ENCODE measurements at regions not wholly inside any gene's neighbourhood (a gene's known extent, or its start where the extent isn't known, plus 50 kb on each side); places are given as distances from the start of the nearest gene placed in this dataset.

- DNase-seq (ENCODE audit: low read depth): peak; percentile 25
- no peak for TF ChIP-seq CTCF (conservative IDR thresholded peaks at IDR 0.05; ENCODE audit: control insufficient read depth, insufficient read depth, low read depth, low read length)
- no peak overlapping the region for H3K4me3 ChIP-seq (ENCODE audit: control insufficient read depth, low read depth, low read length)
Observed at GRCh38 chr18:46407486-46408166, 249.4 kb downstream of the LOXHD1 start.

GRCh38 chr18:46408334-46408987, 248.6 kb downstream of the LOXHD1 start:
- TF ChIP-seq CTCF (conservative IDR thresholded peaks at IDR 0.05; ENCODE audit: control insufficient read depth, insufficient read depth, low read depth, low read length): no peak
- H3K4me3 ChIP-seq (ENCODE audit: control insufficient read depth, low read depth, low read length): no peak overlapping the region
- no peak for DNase-seq (ENCODE audit: low read depth)

- H3K4me3 ChIP-seq (ENCODE audit: control insufficient read depth, low read depth, low read length): no peak overlapping the region
- DNase-seq (ENCODE audit: low read depth): no peak
- no peak for TF ChIP-seq CTCF (conservative IDR thresholded peaks at IDR 0.05; ENCODE audit: control insufficient read depth, insufficient read depth, low read depth, low read length)
Observed at GRCh38 chr18:46411191-46411828, 245.7 kb downstream of the LOXHD1 start.

- H3K4me3 ChIP-seq (ENCODE audit: control insufficient read depth, low read depth, low read length): no peak overlapping the region
- no peak for TF ChIP-seq CTCF (conservative IDR thresholded peaks at IDR 0.05; ENCODE audit: control insufficient read depth, insufficient read depth, low read depth, low read length)
- no peak for DNase-seq (ENCODE audit: low read depth)
Observed at GRCh38 chr18:46411867-46412690, 244.9 kb downstream of the LOXHD1 start.

GRCh38 chr18:46412916-46413315, 244.1 kb downstream of the LOXHD1 start:
- H3K4me3 ChIP-seq (ENCODE audit: control insufficient read depth, low read depth, low read length): no peak overlapping the region
- DNase-seq (ENCODE audit: low read depth): no peak
- TF ChIP-seq CTCF (conservative IDR thresholded peaks at IDR 0.05; ENCODE audit: control insufficient read depth, insufficient read depth, low read depth, low read length): no peak

GRCh38 chr18:46413684-46414083, 243.3 kb downstream of the LOXHD1 start:
- no peak for DNase-seq (ENCODE audit: low read depth)
- H3K4me3 ChIP-seq (ENCODE audit: control insufficient read depth, low read depth, low read length): no peak overlapping the region
- TF ChIP-seq CTCF (conservative IDR thresholded peaks at IDR 0.05; ENCODE audit: control insufficient read depth, insufficient read depth, low read depth, low read length): no peak
